GM12891 (cell line): ENCODE measurements at regions not wholly inside any gene's neighbourhood (a gene's known extent, or its start where the extent isn't known, plus 50 kb on each side); places are given as distances from the start of the nearest gene placed in this dataset.

Experiments used
- PAX5 ChIP-seq: IDR thresholded peaks from 2 replicates; pipeline ENCODE4 v1.6.1; 2011; ENCODE audit warnings: low read length, moderate library complexity, mild to moderate bottlenecking; ENCODE audit not compliant: insufficient read depth, severe bottlenecking
- POLR2A ChIP-seq: IDR thresholded peaks from 2 replicates; pipeline ENCODE4 v1.6.1; 2011; ENCODE audit warnings: low read depth, low read length, control low read depth
- POLR2AphosphoS5 ChIP-seq: IDR thresholded peaks from 2 replicates; pipeline ENCODE4 v1.6.1; 2011; ENCODE audit warnings: low read depth, low read length, control low read depth
- POU2F2 ChIP-seq: IDR thresholded peaks from 2 replicates; pipeline ENCODE4 v1.6.1; 2011; ENCODE audit warnings: low read depth, mild to moderate bottlenecking, control low read depth, low read length, moderate library complexity
- SPI1 ChIP-seq: IDR thresholded peaks from 2 replicates; pipeline ENCODE4 v1.6.1; 2011; ENCODE audit warnings: low read depth, low read length, control low read depth
- TAF1 ChIP-seq: IDR thresholded peaks from 2 replicates; pipeline ENCODE4 v1.6.1; 2011; ENCODE audit warnings: low read depth, low read length, control low read depth

DNA sequence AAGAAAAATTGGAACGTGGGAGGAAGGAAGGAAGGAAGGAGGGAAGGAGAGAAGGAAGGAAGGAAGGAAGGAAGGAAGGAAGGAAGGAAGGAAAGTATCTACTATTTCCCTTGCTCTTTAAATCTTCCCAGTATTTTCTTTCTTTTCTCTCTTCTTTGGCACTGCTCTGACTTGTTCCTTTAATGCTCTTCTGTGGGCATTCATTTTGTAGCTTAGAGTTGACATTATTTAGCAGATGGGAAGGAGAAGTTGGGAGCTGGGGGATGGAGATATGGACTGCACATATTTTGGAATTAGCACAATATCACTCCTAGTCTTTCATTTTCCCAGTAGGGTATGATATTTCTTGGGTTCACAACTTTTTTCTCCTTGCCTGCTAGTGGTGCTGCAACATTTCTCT, 152.2 kb downstream of the TFAP2B start:
- TF ChIP-seq POLR2A: no peak
- no peak for TF ChIP-seq TAF1
- no peak for TF ChIP-seq POLR2AphosphoS5
- TF ChIP-seq SPI1: no peak
- TF ChIP-seq POU2F2: no peak
- TF ChIP-seq PAX5: no peak
